ENCODE measurements at regions not wholly inside any gene's neighbourhood (a gene's known extent, or its start where the extent isn't known, plus 50 kb on each side); places are given as distances from the start of the nearest gene placed in this dataset.

DNA sequence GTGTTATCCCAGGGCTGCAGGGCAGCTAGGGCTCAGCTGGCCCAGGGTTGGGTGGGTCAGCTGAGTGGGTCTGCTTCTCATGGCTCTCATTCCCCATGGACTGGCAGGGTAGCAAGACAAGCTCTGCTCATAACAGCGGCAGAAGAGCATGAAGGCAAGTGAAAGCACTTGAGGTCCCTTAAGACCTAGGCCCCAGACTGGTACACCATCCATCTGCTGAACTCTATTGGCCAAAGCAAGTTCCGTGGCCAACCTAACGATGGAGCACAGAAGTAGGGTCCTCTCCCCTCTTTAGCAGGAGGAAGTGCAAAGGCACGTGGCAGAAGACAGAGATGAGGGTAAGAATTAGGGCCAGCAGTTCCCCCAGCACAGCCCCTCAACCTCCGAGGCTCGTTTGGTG lies 174.3 kb upstream of the TOPAZ1 start:
- intact Hi-C loops (cut with micrococcal nuclease; ENCODE audit: unreplicated experiment), result no loop called here
- Mint-ChIP-seq H3K4me1 (ENCODE audit: low read depth, unreplicated experiment) (peaks cover 8% of the 10 kb centered on the region), H3K9me3 (ENCODE audit: low read depth, unreplicated experiment) (no peaks in the 10 kb centered on the region), H3K4me3 (ENCODE audit: low read depth, unreplicated experiment) (no peak overlapping the region), H3K27ac (ENCODE audit: unreplicated experiment) (no peak overlapping the region), H3K27me3 (ENCODE audit: unreplicated experiment) (no peaks in the 10 kb centered on the region), H3K36me3 (ENCODE audit: insufficient read depth, unreplicated experiment) (no peaks in the 10 kb centered on the region)
- no TSS peak for BruUV-seq (replicated peaks)
- no peak for DNase-seq
- CTCF ChIA-PET, result interaction anchor here (0.6 kb wide), 1 partner anchor 124 kb away, joined by 3 read pairs; no protein-coding TSS in a partner anchor
- TF ChIP-seq, protein P1, sequence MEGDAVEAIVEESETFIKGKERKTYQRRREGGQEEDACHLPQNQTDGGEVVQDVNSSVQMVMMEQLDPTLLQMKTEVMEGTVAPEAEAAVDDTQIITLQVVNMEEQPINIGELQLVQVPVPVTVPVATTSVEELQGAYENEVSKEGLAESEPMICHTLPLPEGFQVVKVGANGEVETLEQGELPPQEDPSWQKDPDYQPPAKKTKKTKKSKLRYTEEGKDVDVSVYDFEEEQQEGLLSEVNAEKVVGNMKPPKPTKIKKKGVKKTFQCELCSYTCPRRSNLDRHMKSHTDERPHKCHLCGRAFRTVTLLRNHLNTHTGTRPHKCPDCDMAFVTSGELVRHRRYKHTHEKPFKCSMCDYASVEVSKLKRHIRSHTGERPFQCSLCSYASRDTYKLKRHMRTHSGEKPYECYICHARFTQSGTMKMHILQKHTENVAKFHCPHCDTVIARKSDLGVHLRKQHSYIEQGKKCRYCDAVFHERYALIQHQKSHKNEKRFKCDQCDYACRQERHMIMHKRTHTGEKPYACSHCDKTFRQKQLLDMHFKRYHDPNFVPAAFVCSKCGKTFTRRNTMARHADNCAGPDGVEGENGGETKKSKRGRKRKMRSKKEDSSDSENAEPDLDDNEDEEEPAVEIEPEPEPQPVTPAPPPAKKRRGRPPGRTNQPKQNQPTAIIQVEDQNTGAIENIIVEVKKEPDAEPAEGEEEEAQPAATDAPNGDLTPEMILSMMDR (IDR thresholded peaks at IDR 0.05; ENCODE audit: unreplicated experiment), result no peak

DNA sequence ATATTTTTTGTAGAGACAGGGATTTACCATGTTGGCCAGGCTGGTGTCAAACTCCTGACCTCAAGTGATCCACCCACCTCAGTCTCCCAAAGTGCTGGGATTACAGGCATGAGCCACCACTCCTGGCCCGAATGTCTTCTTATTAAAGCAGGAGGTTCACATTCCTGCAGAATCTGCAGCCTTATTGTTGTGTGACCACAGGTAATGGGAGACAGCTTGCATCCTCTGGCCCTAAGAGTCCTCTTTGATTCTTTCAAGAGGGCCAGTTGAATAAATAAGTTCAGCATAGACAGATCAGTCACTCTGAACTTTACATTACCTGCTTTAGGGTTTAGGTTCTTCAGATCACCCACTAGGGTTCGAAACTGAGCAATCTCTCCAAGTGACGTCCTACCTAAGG lies 172.9 kb upstream of the TOPAZ1 start:
- no peaks in the 10 kb centered on the region for H3K27me3 Mint-ChIP-seq (ENCODE audit: unreplicated experiment)
- H3K4me1 Mint-ChIP-seq (ENCODE audit: low read depth, unreplicated experiment), result peaks cover 16% of the 10 kb centered on the region
- TF ChIP-seq, protein P1 (IDR thresholded peaks at IDR 0.05; ENCODE audit: unreplicated experiment), result no peak
- H3K36me3 Mint-ChIP-seq (ENCODE audit: insufficient read depth, unreplicated experiment), result no peaks in the 10 kb centered on the region
- intact Hi-C loops (cut with micrococcal nuclease; ENCODE audit: unreplicated experiment), result no loop called here
- no peaks in the 10 kb centered on the region for H3K9me3 Mint-ChIP-seq (ENCODE audit: low read depth, unreplicated experiment)
- no TSS peak for BruUV-seq (replicated peaks)
- no peak for DNase-seq
- CTCF ChIA-PET, result no interaction called here
- H3K4me3 Mint-ChIP-seq (ENCODE audit: low read depth, unreplicated experiment), result no peak overlapping the region
- H3K27ac Mint-ChIP-seq (ENCODE audit: unreplicated experiment), result no peak overlapping the region

DNA sequence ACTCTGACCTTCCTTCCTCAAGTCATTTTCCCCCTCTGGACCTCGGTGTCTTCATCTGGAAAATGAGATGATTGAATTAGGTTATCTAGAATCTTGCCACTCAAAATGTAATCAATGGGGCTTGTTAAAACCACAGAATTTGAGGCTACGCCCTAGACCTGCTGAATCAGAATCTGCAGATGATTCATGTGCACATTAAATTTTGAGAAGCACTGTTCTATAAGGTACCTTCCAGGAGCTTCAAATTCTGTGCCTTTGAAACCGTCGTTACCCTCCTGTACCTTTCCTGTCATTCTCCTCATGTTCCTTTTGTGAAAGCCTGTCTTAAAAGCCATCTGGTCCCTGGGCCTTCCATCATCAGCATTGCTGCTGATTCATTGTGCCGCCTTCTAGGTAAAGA lies 172.4 kb upstream of the TOPAZ1 start:
- intact Hi-C loops (cut with micrococcal nuclease; ENCODE audit: unreplicated experiment), result no loop called here
- no peaks in the 10 kb centered on the region for H3K27me3 Mint-ChIP-seq (ENCODE audit: unreplicated experiment)
- CTCF ChIA-PET, result no interaction called here
- H3K9me3 Mint-ChIP-seq (ENCODE audit: low read depth, unreplicated experiment), result no peaks in the 10 kb centered on the region
- no peaks in the 10 kb centered on the region for H3K36me3 Mint-ChIP-seq (ENCODE audit: insufficient read depth, unreplicated experiment)
- no peak overlapping the region for H3K27ac Mint-ChIP-seq (ENCODE audit: unreplicated experiment)
- H3K4me1 Mint-ChIP-seq (ENCODE audit: low read depth, unreplicated experiment), result peaks cover 22% of the 10 kb centered on the region
- TF ChIP-seq, protein P1 (IDR thresholded peaks at IDR 0.05; ENCODE audit: unreplicated experiment), result no peak
- no TSS peak for BruUV-seq (replicated peaks)
- no peak for DNase-seq
- H3K4me3 Mint-ChIP-seq (ENCODE audit: low read depth, unreplicated experiment), result no peak overlapping the region

DNA sequence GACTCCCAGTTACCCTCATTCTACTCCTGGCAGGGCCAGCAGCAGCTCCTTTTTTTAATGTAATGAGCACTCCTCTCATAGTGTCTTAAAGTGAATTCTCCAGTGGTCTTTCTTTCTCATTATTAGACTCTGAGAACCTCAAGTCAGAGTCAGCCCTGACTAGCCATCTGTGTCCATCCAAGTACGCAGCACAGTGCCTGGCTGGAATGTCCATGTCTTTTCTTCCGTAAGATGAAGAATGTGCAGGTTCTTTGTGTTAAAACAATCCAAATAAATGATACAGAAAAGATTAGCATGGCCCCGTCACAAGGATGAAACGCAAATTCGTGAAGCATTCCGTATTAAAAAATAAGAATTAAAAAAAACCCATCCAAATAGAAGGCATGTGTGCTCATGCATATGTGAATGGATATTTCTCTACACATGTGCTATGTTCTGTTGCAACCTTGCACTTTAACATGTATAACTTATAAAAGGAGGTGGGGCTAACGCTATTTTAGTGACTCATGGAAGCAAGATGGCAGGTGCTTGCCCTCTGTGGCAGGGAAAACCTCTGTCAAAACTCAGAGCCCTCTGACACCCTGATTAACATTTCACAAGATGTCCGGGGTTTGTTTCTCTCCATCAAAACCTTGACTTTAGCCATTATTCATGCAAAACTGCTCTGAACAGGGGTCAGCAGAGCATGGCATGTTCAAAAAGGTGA lies 170.7 kb upstream of the TOPAZ1 start:
- no TSS peak for BruUV-seq (replicated peaks)

More for the DNA sequence above, 170.7 kb upstream of the TOPAZ1 start:
- CTCF ChIA-PET, result no interaction called here
- no peak for DNase-seq
- H3K9me3 Mint-ChIP-seq (ENCODE audit: low read depth, unreplicated experiment), result no peaks in the 10 kb centered on the region
- H3K27me3 Mint-ChIP-seq (ENCODE audit: unreplicated experiment), result no peaks in the 10 kb centered on the region
- peaks cover 26% of the 10 kb centered on the region for H3K4me1 Mint-ChIP-seq (ENCODE audit: low read depth, unreplicated experiment)
- no peaks in the 10 kb centered on the region for H3K36me3 Mint-ChIP-seq (ENCODE audit: insufficient read depth, unreplicated experiment)
- H3K4me3 Mint-ChIP-seq (ENCODE audit: low read depth, unreplicated experiment), result no peak overlapping the region
- no peak overlapping the region for H3K27ac Mint-ChIP-seq (ENCODE audit: unreplicated experiment)
- intact Hi-C loops (cut with micrococcal nuclease; ENCODE audit: unreplicated experiment), result no loop called here
- TF ChIP-seq, protein P1 (IDR thresholded peaks at IDR 0.05; ENCODE audit: unreplicated experiment), result no peak
